ENCODE measurements at regions not wholly inside any gene's neighbourhood (a gene's known extent, or its start where the extent isn't known, plus 50 kb on each side); places are given as distances from the start of the nearest gene placed in this dataset.
"Not testable (repeated sequence)": the region's sequence is repeated elsewhere in the genome, so short reads cannot be mapped to it uniquely, and the experiment has no call there.

- DNase-seq: no peak
- Mint-ChIP-seq H3K27ac (no peak overlapping the region), H3K9me3 (no peaks in the 10 kb centered on the region), H3K27me3 (peaks cover 7% of the 10 kb centered on the region), H3K4me1 (no peaks in the 10 kb centered on the region), H3K36me3 (ENCODE audit: low read depth) (no peaks in the 10 kb centered on the region), H3K4me3 (no peak overlapping the region)
- CTCF ChIA-PET: no interaction called here
- POLR2A ChIA-PET: no interaction called here
Measured at GRCh38 chr11:57937431-57937830, 86.2 kb upstream of the OR9Q1 start.

- POLR2A ChIA-PET: no interaction called here
- Mint-ChIP-seq H3K27me3 (peaks cover 7% of the 10 kb centered on the region), H3K4me1 (no peaks in the 10 kb centered on the region), H3K27ac (no peak overlapping the region), H3K4me3 (no peak overlapping the region), H3K36me3 (ENCODE audit: low read depth) (no peaks in the 10 kb centered on the region), H3K9me3 (no peaks in the 10 kb centered on the region)
- DNase-seq: no peak
- CTCF ChIA-PET: no interaction called here
Measured at GRCh38 chr11:57938351-57938750, 85.3 kb upstream of the OR9Q1 start.

GRCh38 chr11:57940044-57940756 is 83.5 kb upstream of the OR9Q1 start:
- ChIA-PET POLR2A (no interaction called here), CTCF (no interaction called here)
- H3K4me3 Mint-ChIP-seq: no peak overlapping the region

GRCh38 chr11:57941875-57942274 is 81.8 kb upstream of the OR9Q1 start:
- POLR2A ChIA-PET: no interaction called here
- no peaks in the 10 kb centered on the region for H3K36me3 Mint-ChIP-seq (ENCODE audit: low read depth)
- peaks cover 7% of the 10 kb centered on the region for H3K27me3 Mint-ChIP-seq
- DNase-seq: no peak
- H3K27ac Mint-ChIP-seq: no peak overlapping the region
- CTCF ChIA-PET: no interaction called here
- no peak overlapping the region for H3K4me3 Mint-ChIP-seq
- no peaks in the 10 kb centered on the region for H3K9me3 Mint-ChIP-seq
- no peaks in the 10 kb centered on the region for H3K4me1 Mint-ChIP-seq

More at GRCh38 chr11:57940044-57940756, 83.5 kb upstream of the OR9Q1 start:
- Mint-ChIP-seq H3K9me3 (no peaks in the 10 kb centered on the region), H3K36me3 (ENCODE audit: low read depth) (no peaks in the 10 kb centered on the region), H3K4me1 (no peaks in the 10 kb centered on the region), H3K27ac (no peak overlapping the region), H3K27me3 (peaks cover 7% of the 10 kb centered on the region)
- no peak for DNase-seq

GRCh38 chr11:57942808-57943207 is 80.9 kb upstream of the OR9Q1 start:
- H3K27ac Mint-ChIP-seq: no peak overlapping the region
- H3K4me1 Mint-ChIP-seq: no peaks in the 10 kb centered on the region
- ChIA-PET POLR2A (no interaction called here), CTCF (no interaction called here)
- no peak for DNase-seq
- H3K4me3 Mint-ChIP-seq: no peak overlapping the region
- H3K9me3 Mint-ChIP-seq: no peaks in the 10 kb centered on the region
- peaks cover 7% of the 10 kb centered on the region for H3K27me3 Mint-ChIP-seq
- H3K36me3 Mint-ChIP-seq (ENCODE audit: low read depth): no peaks in the 10 kb centered on the region

- H3K27me3 Mint-ChIP-seq; H3K36me3 Mint-ChIP-seq (ENCODE audit: low read depth); H3K4me1 Mint-ChIP-seq; POLR2A ChIA-PET; H3K27ac Mint-ChIP-seq; H3K9me3 Mint-ChIP-seq; CTCF ChIA-PET; DNase-seq; H3K4me3 Mint-ChIP-seq: not testable (repeated sequence)
Measured at GRCh38 chr11:57943766-57944165, 79.9 kb upstream of the OR9Q1 start.

- CTCF ChIA-PET: no interaction called here
Measured at GRCh38 chr11:57946628-57947027, 77.1 kb upstream of the OR9Q1 start.

GRCh38 chr11:57964660-57965059 is 59.0 kb upstream of the OR9Q1 start:
- Mint-ChIP-seq H3K4me1 (no peaks in the 10 kb centered on the region), H3K9me3 (no peaks in the 10 kb centered on the region), H3K27ac (no peak overlapping the region), H3K27me3 (no peaks in the 10 kb centered on the region), H3K4me3 (no peak overlapping the region), H3K36me3 (ENCODE audit: low read depth) (no peaks in the 10 kb centered on the region)
- no peak for DNase-seq
- POLR2A ChIA-PET: no interaction called here
- CTCF ChIA-PET: no interaction called here

More at GRCh38 chr11:57946628-57947027, 77.1 kb upstream of the OR9Q1 start:
- Mint-ChIP-seq H3K27me3 (no peaks in the 10 kb centered on the region), H3K4me1 (no peaks in the 10 kb centered on the region), H3K36me3 (ENCODE audit: low read depth) (no peaks in the 10 kb centered on the region), H3K9me3 (no peaks in the 10 kb centered on the region), H3K27ac (no peak overlapping the region), H3K4me3 (no peak overlapping the region)
- POLR2A ChIA-PET: no interaction called here
- DNase-seq: no peak

GRCh38 chr11:57971272-57972012 is 52.2 kb upstream of the OR9Q1 start:
- Mint-ChIP-seq H3K4me3 (no peak overlapping the region), H3K27me3 (no peaks in the 10 kb centered on the region), H3K9me3 (peaks cover 1% of the 10 kb centered on the region), H3K27ac (no peak overlapping the region), H3K36me3 (ENCODE audit: low read depth) (no peaks in the 10 kb centered on the region), H3K4me1 (no peaks in the 10 kb centered on the region)
- POLR2A ChIA-PET: no interaction called here
- DNase-seq: no peak
- CTCF ChIA-PET: no interaction called here

- Mint-ChIP-seq H3K27me3 (no peaks in the 10 kb centered on the region), H3K36me3 (ENCODE audit: low read depth) (no peaks in the 10 kb centered on the region), H3K4me1 (no peaks in the 10 kb centered on the region), H3K9me3 (peaks cover 1% of the 10 kb centered on the region), H3K4me3 (no peak overlapping the region), H3K27ac (no peak overlapping the region)
- POLR2A ChIA-PET: no interaction called here
- no peak for DNase-seq
- CTCF ChIA-PET: no interaction called here
Measured at GRCh38 chr11:57972013-57972367, 51.7 kb upstream of the OR9Q1 start.
